ENCODE measurements at regions not wholly inside any gene's neighbourhood (a gene's known extent, or its start where the extent isn't known, plus 50 kb on each side); places are given as distances from the start of the nearest gene placed in this dataset.

DNA sequence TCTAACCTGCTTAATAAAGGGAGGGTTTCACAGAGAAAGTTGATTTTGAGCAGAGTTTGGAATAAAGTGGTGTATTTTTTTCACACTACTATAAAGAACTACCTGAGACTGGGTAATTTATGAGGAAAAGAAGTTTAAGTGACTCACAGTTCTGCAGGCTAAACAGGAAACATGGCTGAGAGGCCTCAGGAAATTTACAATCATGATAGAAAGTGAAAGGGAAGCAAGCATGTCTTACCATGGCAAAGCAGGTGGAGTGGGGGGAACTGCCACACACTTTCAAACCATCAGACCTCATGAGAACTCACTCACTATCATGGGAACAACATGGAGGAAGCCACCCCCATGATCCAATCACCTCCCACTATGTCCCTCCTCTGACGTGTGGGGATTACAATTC is 546.7 kb downstream of the EPHA4 start:
- TF ChIP-seq, protein P1, sequence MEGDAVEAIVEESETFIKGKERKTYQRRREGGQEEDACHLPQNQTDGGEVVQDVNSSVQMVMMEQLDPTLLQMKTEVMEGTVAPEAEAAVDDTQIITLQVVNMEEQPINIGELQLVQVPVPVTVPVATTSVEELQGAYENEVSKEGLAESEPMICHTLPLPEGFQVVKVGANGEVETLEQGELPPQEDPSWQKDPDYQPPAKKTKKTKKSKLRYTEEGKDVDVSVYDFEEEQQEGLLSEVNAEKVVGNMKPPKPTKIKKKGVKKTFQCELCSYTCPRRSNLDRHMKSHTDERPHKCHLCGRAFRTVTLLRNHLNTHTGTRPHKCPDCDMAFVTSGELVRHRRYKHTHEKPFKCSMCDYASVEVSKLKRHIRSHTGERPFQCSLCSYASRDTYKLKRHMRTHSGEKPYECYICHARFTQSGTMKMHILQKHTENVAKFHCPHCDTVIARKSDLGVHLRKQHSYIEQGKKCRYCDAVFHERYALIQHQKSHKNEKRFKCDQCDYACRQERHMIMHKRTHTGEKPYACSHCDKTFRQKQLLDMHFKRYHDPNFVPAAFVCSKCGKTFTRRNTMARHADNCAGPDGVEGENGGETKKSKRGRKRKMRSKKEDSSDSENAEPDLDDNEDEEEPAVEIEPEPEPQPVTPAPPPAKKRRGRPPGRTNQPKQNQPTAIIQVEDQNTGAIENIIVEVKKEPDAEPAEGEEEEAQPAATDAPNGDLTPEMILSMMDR (IDR thresholded peaks at IDR 0.05), result no peak
- TF ChIP-seq EP300 (IDR thresholded peaks at IDR 0.05; ENCODE audit: low read depth), result no peak
- TF ChIP-seq POLR2A (IDR thresholded peaks at IDR 0.05), result no peak
- TF ChIP-seq POLR2AphosphoS5 (IDR thresholded peaks at IDR 0.05), result no peak

Data from transverse colon (tissue), 4 donors.